GM12891 (cell line): ENCODE measurements at regions not wholly inside any gene's neighbourhood (a gene's known extent, or its start where the extent isn't known, plus 50 kb on each side); places are given as distances from the start of the nearest gene placed in this dataset.

Source experiments
- DNase-seq: peaks from one replicate; pipeline ENCODE4 v3.0.0; 2011; ENCODE audit warnings: low spot score; ENCODE audit not compliant: insufficient read length
- FAIRE-seq: peaks from 2 replicates; lab custom pipeline; 2011; peaks lifted over from hg19 to GRCh38; lab: Jason Lieb, UNC
- PAX5 ChIP-seq: IDR thresholded peaks from 2 replicates; pipeline ENCODE4 v1.6.1; 2011; ENCODE audit warnings: low read length, moderate library complexity, mild to moderate bottlenecking; ENCODE audit not compliant: insufficient read depth, severe bottlenecking
- POLR2A ChIP-seq: IDR thresholded peaks from 2 replicates; pipeline ENCODE4 v1.6.1; 2011; ENCODE audit warnings: low read depth, low read length, control low read depth
- POLR2AphosphoS5 ChIP-seq: IDR thresholded peaks from 2 replicates; pipeline ENCODE4 v1.6.1; 2011; ENCODE audit warnings: low read depth, low read length, control low read depth
- POU2F2 ChIP-seq: IDR thresholded peaks from 2 replicates; pipeline ENCODE4 v1.6.1; 2011; ENCODE audit warnings: low read depth, mild to moderate bottlenecking, control low read depth, low read length, moderate library complexity
- SPI1 ChIP-seq: IDR thresholded peaks from 2 replicates; pipeline ENCODE4 v1.6.1; 2011; ENCODE audit warnings: low read depth, low read length, control low read depth
- TAF1 ChIP-seq: IDR thresholded peaks from 2 replicates; pipeline ENCODE4 v1.6.1; 2011; ENCODE audit warnings: low read depth, low read length, control low read depth

- FAIRE-seq: no peak
- TF ChIP-seq POLR2A: no peak
- no peak for TF ChIP-seq POU2F2
- TF ChIP-seq PAX5: no peak
- TF ChIP-seq POLR2AphosphoS5: no peak
- no peak for TF ChIP-seq SPI1
- no peak for TF ChIP-seq TAF1
- no peak for DNase-seq
These were observed 53.0 kb upstream of the SMIM21 start for GRCh38 chr18:75480487-75480886.

- DNase-seq (no peak), FAIRE-seq (no peak)
- TF ChIP-seq TAF1 (no peak), PAX5 (no peak), SPI1 (no peak), POLR2A (no peak), POU2F2 (no peak), POLR2AphosphoS5 (no peak)
These were observed 51.7 kb upstream of the SMIM21 start for GRCh38 chr18:75478996-75479880.

GRCh38 chr18:75477900-75478299 lies 50.4 kb upstream of the SMIM21 start:
- no peak for DNase-seq
- no peak for FAIRE-seq
- no peak for TF ChIP-seq POU2F2
- TF ChIP-seq SPI1: no peak
- TF ChIP-seq POLR2A: no peak
- no peak for TF ChIP-seq POLR2AphosphoS5
- TF ChIP-seq PAX5: no peak
- no peak for TF ChIP-seq TAF1
